Neural cell (in vitro differentiated cells): ENCODE measurements at regions not wholly inside any gene's neighbourhood (a gene's known extent, or its start where the extent isn't known, plus 50 kb on each side); places are given as distances from the start of the nearest gene placed in this dataset.

ENCODE experiments used
- EZH2 ChIP-seq: fragments of 200-600, 300-800 bp; shearing (Covaris generic), sonication (generic); IDR thresholded peaks from 2 replicates; pipeline ENCODE4 v1.6.1; 2014; ENCODE audit warnings: antibody characterized with exemption, low read length, borderline replicate concordance, mild to moderate bottlenecking; ENCODE audit not compliant: insufficient read depth, poor library complexity, severe bottlenecking
- POLR2AphosphoS5 ChIP-seq: IDR thresholded peaks from 2 replicates; pipeline ENCODE4 v1.6.1; 2012
- RAD21 ChIP-seq: fragments of 450-650 bp; conservative IDR thresholded peaks from 2 replicates; pipeline ENCODE4 v1.6.1; 2014; ENCODE audit warnings: antibody characterized with exemption, mild to moderate bottlenecking, moderate library complexity
- TAF1 ChIP-seq: IDR thresholded peaks from 2 replicates; pipeline ENCODE4 v1.6.1; 2012; ENCODE audit warnings: low read depth
- TF ChIP-seq, protein P1 (sequence below): fragments of 450-650 bp; IDR thresholded peaks from 2 replicates; pipeline ENCODE4 v1.5.1; 2014; ENCODE audit warnings: antibody characterized with exemption, mild to moderate bottlenecking, moderate library complexity; ENCODE audit not compliant: poor library complexity, severe bottlenecking

DNA sequence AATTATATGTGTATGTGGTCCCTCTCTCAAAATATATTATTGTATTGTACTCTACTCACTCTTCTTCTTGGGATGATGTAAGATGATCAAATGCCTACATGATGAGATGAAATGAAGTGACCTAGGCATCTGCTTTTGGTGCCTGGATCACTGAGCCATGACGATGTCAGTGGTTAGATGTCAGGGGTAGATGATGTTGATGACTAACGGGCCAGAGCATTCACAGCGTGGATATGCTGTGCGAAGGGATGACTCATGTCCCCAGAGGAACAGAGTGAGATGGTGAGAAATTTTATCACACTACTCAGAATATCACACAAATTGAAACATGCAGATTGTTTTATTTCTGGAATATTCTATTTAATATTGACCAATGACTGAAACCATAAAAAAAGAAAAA, 233.9 kb upstream of the CADM2 start:
- TF ChIP-seq, protein P1, sequence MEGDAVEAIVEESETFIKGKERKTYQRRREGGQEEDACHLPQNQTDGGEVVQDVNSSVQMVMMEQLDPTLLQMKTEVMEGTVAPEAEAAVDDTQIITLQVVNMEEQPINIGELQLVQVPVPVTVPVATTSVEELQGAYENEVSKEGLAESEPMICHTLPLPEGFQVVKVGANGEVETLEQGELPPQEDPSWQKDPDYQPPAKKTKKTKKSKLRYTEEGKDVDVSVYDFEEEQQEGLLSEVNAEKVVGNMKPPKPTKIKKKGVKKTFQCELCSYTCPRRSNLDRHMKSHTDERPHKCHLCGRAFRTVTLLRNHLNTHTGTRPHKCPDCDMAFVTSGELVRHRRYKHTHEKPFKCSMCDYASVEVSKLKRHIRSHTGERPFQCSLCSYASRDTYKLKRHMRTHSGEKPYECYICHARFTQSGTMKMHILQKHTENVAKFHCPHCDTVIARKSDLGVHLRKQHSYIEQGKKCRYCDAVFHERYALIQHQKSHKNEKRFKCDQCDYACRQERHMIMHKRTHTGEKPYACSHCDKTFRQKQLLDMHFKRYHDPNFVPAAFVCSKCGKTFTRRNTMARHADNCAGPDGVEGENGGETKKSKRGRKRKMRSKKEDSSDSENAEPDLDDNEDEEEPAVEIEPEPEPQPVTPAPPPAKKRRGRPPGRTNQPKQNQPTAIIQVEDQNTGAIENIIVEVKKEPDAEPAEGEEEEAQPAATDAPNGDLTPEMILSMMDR = no peak
- TF ChIP-seq POLR2AphosphoS5 = no peak
- TF ChIP-seq RAD21 = no peak
- no peak for TF ChIP-seq TAF1
- no peak for TF ChIP-seq EZH2
